ENCODE measurements at regions not wholly inside any gene's neighbourhood (a gene's known extent, or its start where the extent isn't known, plus 50 kb on each side); places are given as distances from the start of the nearest gene placed in this dataset.

- no peak overlapping the region for H3K27ac Mint-ChIP-seq
- peaks cover 15% of the 10 kb centered on the region for H3K4me1 Mint-ChIP-seq
- no peak overlapping the region for H3K4me3 Mint-ChIP-seq
- H3K36me3 Mint-ChIP-seq: no peaks in the 10 kb centered on the region
- no peaks in the 10 kb centered on the region for H3K27me3 Mint-ChIP-seq (ENCODE audit: low read depth)
- no peak for TF ChIP-seq CTCF (IDR thresholded peaks at IDR 0.05; ENCODE audit: unreplicated experiment)
- DNase-seq (ENCODE audit: low spot score in 2 of 2, unreplicated experiment in 2 of 2): no peak
- peaks cover 7% of the 10 kb centered on the region for H3K9me3 Mint-ChIP-seq
Measured at GRCh38 chr6:104401926-104402325, 457.8 kb downstream of the HACE1 start.

GRCh38 chr6:104400844-104401243, 458.9 kb downstream of the HACE1 start:
- peaks cover 15% of the 10 kb centered on the region for H3K4me1 Mint-ChIP-seq
- no peaks in the 10 kb centered on the region for H3K27me3 Mint-ChIP-seq (ENCODE audit: low read depth)
- peaks cover 7% of the 10 kb centered on the region for H3K9me3 Mint-ChIP-seq
- no peaks in the 10 kb centered on the region for H3K36me3 Mint-ChIP-seq
- no peak overlapping the region for H3K27ac Mint-ChIP-seq
- H3K4me3 Mint-ChIP-seq: no peak overlapping the region
- no peak for TF ChIP-seq CTCF (IDR thresholded peaks at IDR 0.05; ENCODE audit: unreplicated experiment)
- no peak for DNase-seq (ENCODE audit: low spot score in 2 of 2, unreplicated experiment in 2 of 2)

- H3K4me3 Mint-ChIP-seq: no peak overlapping the region
- no peaks in the 10 kb centered on the region for H3K27me3 Mint-ChIP-seq (ENCODE audit: low read depth)
- no peak for TF ChIP-seq CTCF (IDR thresholded peaks at IDR 0.05; ENCODE audit: unreplicated experiment)
Measured at GRCh38 chr6:104396077-104396476, 463.6 kb downstream of the HACE1 start.

GRCh38 chr6:104381907-104382306, 477.8 kb downstream of the HACE1 start:
- Mint-ChIP-seq H3K4me3 (no peak overlapping the region), H3K4me1 (no peaks in the 10 kb centered on the region), H3K27me3 (ENCODE audit: low read depth) (no peaks in the 10 kb centered on the region), H3K27ac (no peak overlapping the region), H3K36me3 (no peaks in the 10 kb centered on the region), H3K9me3 (peaks cover 47% of the 10 kb centered on the region)
- DNase-seq (ENCODE audit: low spot score in 2 of 2, unreplicated experiment in 2 of 2): no peak
- TF ChIP-seq CTCF (IDR thresholded peaks at IDR 0.05; ENCODE audit: unreplicated experiment): no peak

More at GRCh38 chr6:104396077-104396476, 463.6 kb downstream of the HACE1 start:
- no peaks in the 10 kb centered on the region for H3K9me3 Mint-ChIP-seq
- no peaks in the 10 kb centered on the region for H3K36me3 Mint-ChIP-seq
- no peak overlapping the region for H3K27ac Mint-ChIP-seq
- peaks cover 3% of the 10 kb centered on the region for H3K4me1 Mint-ChIP-seq
- no peak for DNase-seq (ENCODE audit: low spot score in 2 of 2, unreplicated experiment in 2 of 2)

GRCh38 chr6:104365451-104366234, 494.1 kb downstream of the HACE1 start:
- no peaks in the 10 kb centered on the region for H3K36me3 Mint-ChIP-seq
- no peak for TF ChIP-seq CTCF (IDR thresholded peaks at IDR 0.05; ENCODE audit: unreplicated experiment)
- H3K4me3 Mint-ChIP-seq: no peak overlapping the region
- H3K27ac Mint-ChIP-seq: no peak overlapping the region
- H3K9me3 Mint-ChIP-seq: no peaks in the 10 kb centered on the region
- no peaks in the 10 kb centered on the region for H3K4me1 Mint-ChIP-seq
- no peak for DNase-seq (ENCODE audit: low spot score in 2 of 2, unreplicated experiment in 2 of 2)
- H3K27me3 Mint-ChIP-seq (ENCODE audit: low read depth): peaks cover 3% of the 10 kb centered on the region
